ENCODE measurements at regions not wholly inside any gene's neighbourhood (a gene's known extent, or its start where the extent isn't known, plus 50 kb on each side); places are given as distances from the start of the nearest gene placed in this dataset.

DNA sequence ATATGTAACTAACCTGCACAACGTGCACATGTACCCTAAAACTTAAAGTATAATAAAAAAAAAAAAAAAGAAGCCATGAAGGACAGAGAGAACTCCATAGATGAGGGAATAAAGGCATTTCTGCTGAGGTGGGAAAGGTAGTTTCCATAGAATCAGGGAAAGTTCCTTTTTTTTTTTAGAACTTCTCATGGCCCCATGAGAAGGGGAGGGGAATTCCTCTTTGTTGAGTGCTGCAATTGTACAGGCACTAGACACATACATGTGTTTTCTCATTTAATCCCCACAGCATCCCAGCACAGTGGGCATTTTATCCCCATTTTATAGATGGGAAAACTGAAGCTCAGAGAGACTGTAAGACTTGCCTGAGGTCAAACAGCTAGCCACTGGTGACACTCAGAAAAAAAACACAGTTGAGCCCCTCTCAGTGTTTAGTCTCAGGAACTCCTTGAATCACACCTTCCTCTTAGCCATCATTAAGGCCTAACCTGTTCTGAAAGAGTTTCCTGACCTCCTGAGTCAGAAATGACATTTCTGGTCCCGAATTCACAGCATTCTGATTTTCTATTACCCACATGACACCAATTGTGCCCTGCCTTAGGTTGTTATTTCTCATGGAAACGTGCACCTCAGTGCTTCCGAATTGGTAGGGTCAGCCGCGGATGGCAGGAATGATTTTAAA is 189.3 kb upstream of the G2E3 start:
- no peak overlapping the region for H3K4me3 Mint-ChIP-seq
- Histone ChIP-seq H3K27me3 (ENCODE audit: insufficient read depth) (no peaks in the 10 kb centered on the region), H3K9me2 (ENCODE audit: insufficient read depth) (no peaks in the 10 kb centered on the region), H3F3A (replicated peaks; ENCODE audit: low read depth) (no peaks in the 10 kb centered on the region), H3K36me3 (ENCODE audit: insufficient read depth) (no peaks in the 10 kb centered on the region), H3K79me2 (replicated peaks; ENCODE audit: insufficient read depth) (no peaks in the 10 kb centered on the region), H2AFZ (no peak overlapping the region), H4K20me1 (replicated peaks; ENCODE audit: insufficient read depth) (no peaks in the 10 kb centered on the region), H3K4me3 (no peak overlapping the region), H3K4me1 (ENCODE audit: insufficient read depth) (no peaks in the 10 kb centered on the region), H3K27ac (ENCODE audit: low read depth) (no peak overlapping the region), H3K4me2 (no peak overlapping the region)
- H3K9me3 Mint-ChIP-seq = no peaks in the 10 kb centered on the region
- ATAC-seq = no peak
- no peaks in the 10 kb centered on the region for H3K27me3 Mint-ChIP-seq (ENCODE audit: insufficient read depth, low read depth, poor library complexity)
- no peak for DNase-seq (ENCODE audit: low spot score)
- no peaks in the 10 kb centered on the region; the same call in 2 of the 3 replicates for H3K4me1 Mint-ChIP-seq
- H3K27ac Mint-ChIP-seq = no peak overlapping the region
- no peaks in the 10 kb centered on the region for H3K36me3 Mint-ChIP-seq (ENCODE audit: low read depth)
- TF ChIP-seq NANOG (IDR thresholded peaks at IDR 0.05; ENCODE audit: borderline replicate concordance) (no peak), POLR2AphosphoS5 (IDR thresholded peaks at IDR 0.05; ENCODE audit: low read depth) (no peak), EZH2 (IDR thresholded peaks at IDR 0.05; ENCODE audit: low read depth, unreplicated experiment) (no peak), ZNF114 (CRISPR knock-in tag; IDR thresholded peaks at IDR 0.05) (no peak), STAT1 (IDR thresholded peaks at IDR 0.05; ENCODE audit: unreplicated experiment) (no peak), ZNF331 (CRISPR knock-in tag; IDR thresholded peaks at IDR 0.05; ENCODE audit: low read depth) (no peak), EZH2phosphoT487 (IDR thresholded peaks at IDR 0.05; ENCODE audit: unreplicated experiment) (no peak), CREB1 (CRISPR knock-in tag; IDR thresholded peaks at IDR 0.05; ENCODE audit: low read depth) (no peak)
- TF ChIP-seq, protein P1, sequence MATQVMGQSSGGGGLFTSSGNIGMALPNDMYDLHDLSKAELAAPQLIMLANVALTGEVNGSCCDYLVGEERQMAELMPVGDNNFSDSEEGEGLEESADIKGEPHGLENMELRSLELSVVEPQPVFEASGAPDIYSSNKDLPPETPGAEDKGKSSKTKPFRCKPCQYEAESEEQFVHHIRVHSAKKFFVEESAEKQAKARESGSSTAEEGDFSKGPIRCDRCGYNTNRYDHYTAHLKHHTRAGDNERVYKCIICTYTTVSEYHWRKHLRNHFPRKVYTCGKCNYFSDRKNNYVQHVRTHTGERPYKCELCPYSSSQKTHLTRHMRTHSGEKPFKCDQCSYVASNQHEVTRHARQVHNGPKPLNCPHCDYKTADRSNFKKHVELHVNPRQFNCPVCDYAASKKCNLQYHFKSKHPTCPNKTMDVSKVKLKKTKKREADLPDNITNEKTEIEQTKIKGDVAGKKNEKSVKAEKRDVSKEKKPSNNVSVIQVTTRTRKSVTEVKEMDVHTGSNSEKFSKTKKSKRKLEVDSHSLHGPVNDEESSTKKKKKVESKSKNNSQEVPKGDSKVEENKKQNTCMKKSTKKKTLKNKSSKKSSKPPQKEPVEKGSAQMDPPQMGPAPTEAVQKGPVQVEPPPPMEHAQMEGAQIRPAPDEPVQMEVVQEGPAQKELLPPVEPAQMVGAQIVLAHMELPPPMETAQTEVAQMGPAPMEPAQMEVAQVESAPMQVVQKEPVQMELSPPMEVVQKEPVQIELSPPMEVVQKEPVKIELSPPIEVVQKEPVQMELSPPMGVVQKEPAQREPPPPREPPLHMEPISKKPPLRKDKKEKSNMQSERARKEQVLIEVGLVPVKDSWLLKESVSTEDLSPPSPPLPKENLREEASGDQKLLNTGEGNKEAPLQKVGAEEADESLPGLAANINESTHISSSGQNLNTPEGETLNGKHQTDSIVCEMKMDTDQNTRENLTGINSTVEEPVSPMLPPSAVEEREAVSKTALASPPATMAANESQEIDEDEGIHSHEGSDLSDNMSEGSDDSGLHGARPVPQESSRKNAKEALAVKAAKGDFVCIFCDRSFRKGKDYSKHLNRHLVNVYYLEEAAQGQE (IDR thresholded peaks at IDR 0.05; ENCODE audit: unreplicated experiment) = no peak
- TF ChIP-seq, protein P2, sequence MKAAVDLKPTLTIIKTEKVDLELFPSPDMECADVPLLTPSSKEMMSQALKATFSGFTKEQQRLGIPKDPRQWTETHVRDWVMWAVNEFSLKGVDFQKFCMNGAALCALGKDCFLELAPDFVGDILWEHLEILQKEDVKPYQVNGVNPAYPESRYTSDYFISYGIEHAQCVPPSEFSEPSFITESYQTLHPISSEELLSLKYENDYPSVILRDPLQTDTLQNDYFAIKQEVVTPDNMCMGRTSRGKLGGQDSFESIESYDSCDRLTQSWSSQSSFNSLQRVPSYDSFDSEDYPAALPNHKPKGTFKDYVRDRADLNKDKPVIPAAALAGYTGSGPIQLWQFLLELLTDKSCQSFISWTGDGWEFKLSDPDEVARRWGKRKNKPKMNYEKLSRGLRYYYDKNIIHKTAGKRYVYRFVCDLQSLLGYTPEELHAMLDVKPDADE (IDR thresholded peaks at IDR 0.05) = no peak
- TF ChIP-seq, protein P3, sequence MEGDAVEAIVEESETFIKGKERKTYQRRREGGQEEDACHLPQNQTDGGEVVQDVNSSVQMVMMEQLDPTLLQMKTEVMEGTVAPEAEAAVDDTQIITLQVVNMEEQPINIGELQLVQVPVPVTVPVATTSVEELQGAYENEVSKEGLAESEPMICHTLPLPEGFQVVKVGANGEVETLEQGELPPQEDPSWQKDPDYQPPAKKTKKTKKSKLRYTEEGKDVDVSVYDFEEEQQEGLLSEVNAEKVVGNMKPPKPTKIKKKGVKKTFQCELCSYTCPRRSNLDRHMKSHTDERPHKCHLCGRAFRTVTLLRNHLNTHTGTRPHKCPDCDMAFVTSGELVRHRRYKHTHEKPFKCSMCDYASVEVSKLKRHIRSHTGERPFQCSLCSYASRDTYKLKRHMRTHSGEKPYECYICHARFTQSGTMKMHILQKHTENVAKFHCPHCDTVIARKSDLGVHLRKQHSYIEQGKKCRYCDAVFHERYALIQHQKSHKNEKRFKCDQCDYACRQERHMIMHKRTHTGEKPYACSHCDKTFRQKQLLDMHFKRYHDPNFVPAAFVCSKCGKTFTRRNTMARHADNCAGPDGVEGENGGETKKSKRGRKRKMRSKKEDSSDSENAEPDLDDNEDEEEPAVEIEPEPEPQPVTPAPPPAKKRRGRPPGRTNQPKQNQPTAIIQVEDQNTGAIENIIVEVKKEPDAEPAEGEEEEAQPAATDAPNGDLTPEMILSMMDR (conservative IDR thresholded peaks at IDR 0.05; ENCODE audit: low read depth in 2 of 2) = no peak
- TF ChIP-seq, protein P4, sequence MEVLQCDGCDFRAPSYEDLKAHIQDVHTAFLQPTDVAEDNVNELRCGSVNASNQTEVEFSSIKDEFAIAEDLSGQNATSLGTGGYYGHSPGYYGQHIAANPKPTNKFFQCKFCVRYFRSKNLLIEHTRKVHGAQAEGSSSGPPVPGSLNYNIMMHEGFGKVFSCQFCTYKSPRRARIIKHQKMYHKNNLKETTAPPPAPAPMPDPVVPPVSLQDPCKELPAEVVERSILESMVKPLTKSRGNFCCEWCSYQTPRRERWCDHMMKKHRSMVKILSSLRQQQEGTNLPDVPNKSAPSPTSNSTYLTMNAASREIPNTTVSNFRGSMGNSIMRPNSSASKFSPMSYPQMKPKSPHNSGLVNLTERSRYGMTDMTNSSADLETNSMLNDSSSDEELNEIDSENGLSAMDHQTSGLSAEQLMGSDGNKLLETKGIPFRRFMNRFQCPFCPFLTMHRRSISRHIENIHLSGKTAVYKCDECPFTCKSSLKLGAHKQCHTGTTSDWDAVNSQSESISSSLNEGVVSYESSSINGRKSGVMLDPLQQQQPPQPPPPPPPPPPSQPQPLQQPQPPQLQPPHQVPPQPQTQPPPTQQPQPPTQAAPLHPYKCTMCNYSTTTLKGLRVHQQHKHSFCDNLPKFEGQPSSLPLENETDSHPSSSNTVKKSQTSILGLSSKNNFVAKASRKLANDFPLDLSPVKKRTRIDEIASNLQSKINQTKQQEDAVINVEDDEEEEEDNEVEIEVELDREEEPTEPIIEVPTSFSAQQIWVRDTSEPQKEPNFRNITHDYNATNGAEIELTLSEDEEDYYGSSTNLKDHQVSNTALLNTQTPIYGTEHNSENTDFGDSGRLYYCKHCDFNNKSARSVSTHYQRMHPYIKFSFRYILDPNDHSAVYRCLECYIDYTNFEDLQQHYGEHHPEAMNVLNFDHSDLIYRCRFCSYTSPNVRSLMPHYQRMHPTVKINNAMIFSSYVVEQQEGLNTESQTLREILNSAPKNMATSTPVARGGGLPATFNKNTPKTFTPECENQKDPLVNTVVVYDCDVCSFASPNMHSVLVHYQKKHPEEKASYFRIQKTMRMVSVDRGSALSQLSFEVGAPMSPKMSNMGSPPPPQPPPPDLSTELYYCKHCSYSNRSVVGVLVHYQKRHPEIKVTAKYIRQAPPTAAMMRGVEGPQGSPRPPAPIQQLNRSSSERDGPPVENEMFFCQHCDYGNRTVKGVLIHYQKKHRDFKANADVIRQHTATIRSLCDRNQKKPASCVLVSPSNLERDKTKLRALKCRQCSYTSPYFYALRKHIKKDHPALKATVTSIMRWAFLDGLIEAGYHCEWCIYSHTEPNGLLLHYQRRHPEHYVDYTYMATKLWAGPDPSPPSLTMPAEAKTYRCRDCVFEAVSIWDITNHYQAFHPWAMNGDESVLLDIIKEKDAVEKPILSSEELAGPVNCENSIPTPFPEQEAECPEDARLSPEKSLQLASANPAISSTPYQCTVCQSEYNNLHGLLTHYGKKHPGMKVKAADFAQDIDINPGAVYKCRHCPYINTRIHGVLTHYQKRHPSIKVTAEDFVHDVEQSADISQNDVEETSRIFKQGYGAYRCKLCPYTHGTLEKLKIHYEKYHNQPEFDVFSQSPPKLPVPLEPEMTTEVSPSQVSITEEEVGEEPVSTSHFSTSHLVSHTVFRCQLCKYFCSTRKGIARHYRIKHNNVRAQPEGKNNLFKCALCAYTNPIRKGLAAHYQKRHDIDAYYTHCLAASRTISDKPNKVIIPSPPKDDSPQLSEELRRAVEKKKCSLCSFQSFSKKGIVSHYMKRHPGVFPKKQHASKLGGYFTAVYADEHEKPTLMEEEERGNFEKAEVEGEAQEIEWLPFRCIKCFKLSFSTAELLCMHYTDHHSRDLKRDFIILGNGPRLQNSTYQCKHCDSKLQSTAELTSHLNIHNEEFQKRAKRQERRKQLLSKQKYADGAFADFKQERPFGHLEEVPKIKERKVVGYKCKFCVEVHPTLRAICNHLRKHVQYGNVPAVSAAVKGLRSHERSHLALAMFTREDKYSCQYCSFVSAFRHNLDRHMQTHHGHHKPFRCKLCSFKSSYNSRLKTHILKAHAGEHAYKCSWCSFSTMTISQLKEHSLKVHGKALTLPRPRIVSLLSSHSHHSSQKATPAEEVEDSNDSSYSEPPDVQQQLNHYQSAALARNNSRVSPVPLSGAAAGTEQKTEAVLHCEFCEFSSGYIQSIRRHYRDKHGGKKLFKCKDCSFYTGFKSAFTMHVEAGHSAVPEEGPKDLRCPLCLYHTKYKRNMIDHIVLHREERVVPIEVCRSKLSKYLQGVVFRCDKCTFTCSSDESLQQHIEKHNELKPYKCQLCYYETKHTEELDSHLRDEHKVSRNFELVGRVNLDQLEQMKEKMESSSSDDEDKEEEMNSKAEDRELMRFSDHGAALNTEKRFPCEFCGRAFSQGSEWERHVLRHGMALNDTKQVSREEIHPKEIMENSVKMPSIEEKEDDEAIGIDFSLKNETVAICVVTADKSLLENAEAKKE (CRISPR knock-in tag; IDR thresholded peaks at IDR 0.05) = no peak

Measured in GM23338 (cell line).